ENCODE measurements at regions not wholly inside any gene's neighbourhood (a gene's known extent, or its start where the extent isn't known, plus 50 kb on each side); places are given as distances from the start of the nearest gene placed in this dataset.

GRCh38 chr4:104128850-104129213 lies 365.9 kb downstream of the CXXC4 start:
- intact Hi-C loops (cut with DNase I; ENCODE audit: low total_unique reads): no loop called here
- Histone ChIP-seq H3K27me3 (no peaks in the 10 kb centered on the region), H3K27ac (no peak overlapping the region), H3K9me3 (no peaks in the 10 kb centered on the region), H3K4me3 (no peak overlapping the region), H3K4me1 (peaks cover 0 to 10% (median 1%) of the 10 kb centered on the region in 4 donors), H3K36me3 (no peaks in the 10 kb centered on the region)
- TF ChIP-seq EP300 (IDR thresholded peaks at IDR 0.05; ENCODE audit: low read depth): no peak
- TF ChIP-seq CTCF (IDR thresholded peaks at IDR 0.05): no peak
- no peak for TF ChIP-seq POLR2AphosphoS5 (IDR thresholded peaks at IDR 0.05)
- no peak for TF ChIP-seq POLR2A (IDR thresholded peaks at IDR 0.05)
- DNase-seq: no peak
- in situ Hi-C loops (cut with MboI; ENCODE audit: low pct_ligation_motif_present in 1 of 4, low pct_unique_long_range_greater_than_20kb in 1 of 4, low sequenced_read_pairs in 3 of 4): no loop called here

GRCh38 chr4:104128031-104128849 lies 366.5 kb downstream of the CXXC4 start:
- 25 to 26% methylated on average over 1 of the region's 1 CpG for WGBS, 2 donors (ENCODE audit: low coverage in 1 of 2)
- no peaks in the 10 kb centered on the region for H3K36me3 ChIP-seq
- intact Hi-C loops (cut with DNase I; ENCODE audit: low total_unique reads) (no loop called here), in situ Hi-C loops (cut with MboI; ENCODE audit: low pct_ligation_motif_present in 1 of 4, low pct_unique_long_range_greater_than_20kb in 1 of 4, low sequenced_read_pairs in 3 of 4) (no loop called here)
- H3K27ac ChIP-seq: peak overlapping the region in 1 of 4 donors; percentile 12
- TF ChIP-seq POLR2AphosphoS5 (IDR thresholded peaks at IDR 0.05) (no peak), POLR2A (IDR thresholded peaks at IDR 0.05) (no peak), EP300 (IDR thresholded peaks at IDR 0.05; ENCODE audit: low read depth) (no peak)
- no peaks in the 10 kb centered on the region for H3K9me3 ChIP-seq
- DNase-seq: no peak
- H3K4me3 ChIP-seq: no peak overlapping the region
- H3K4me1 ChIP-seq: peaks cover 0 to 10% (median 1%) of the 10 kb centered on the region in 4 donors
- H3K27me3 ChIP-seq: no peaks in the 10 kb centered on the region

- H3K27me3 ChIP-seq: no peaks in the 10 kb centered on the region
- H3K4me1 ChIP-seq: peaks cover 0 to 4% (median 0%) of the 10 kb centered on the region in 4 donors
- DNase-seq: no peak
- H3K36me3 ChIP-seq: no peaks in the 10 kb centered on the region
- in situ Hi-C loops (cut with MboI; ENCODE audit: low pct_ligation_motif_present in 1 of 4, low pct_unique_long_range_greater_than_20kb in 1 of 4, low sequenced_read_pairs in 3 of 4) (no loop called here), intact Hi-C loops (cut with DNase I; ENCODE audit: low total_unique reads) (no loop called here)
- 66 to 91% methylated on average over 4 of the region's 4 CpGs for WGBS, 2 donors (ENCODE audit: low coverage in 1 of 2)
- H3K4me3 ChIP-seq: no peak overlapping the region
- TF ChIP-seq CTCF (IDR thresholded peaks at IDR 0.05) (no peak), POLR2A (IDR thresholded peaks at IDR 0.05) (no peak), EP300 (IDR thresholded peaks at IDR 0.05; ENCODE audit: low read depth) (no peak), POLR2AphosphoS5 (IDR thresholded peaks at IDR 0.05) (no peak)
- H3K9me3 ChIP-seq: no peaks in the 10 kb centered on the region
- no peak overlapping the region for H3K27ac ChIP-seq
Observed at GRCh38 chr4:104123021-104123420, 371.7 kb downstream of the CXXC4 start.

- Histone ChIP-seq H3K36me3 (no peaks in the 10 kb centered on the region), H3K27me3 (no peaks in the 10 kb centered on the region), H3K9me3 (no peaks in the 10 kb centered on the region), H3K4me1 (no peaks in the 10 kb centered on the region), H3K4me3 (no peak overlapping the region), H3K27ac (no peak overlapping the region)
- intact Hi-C loops (cut with DNase I; ENCODE audit: low total_unique reads): no loop called here
- in situ Hi-C loops (cut with MboI; ENCODE audit: low pct_ligation_motif_present in 1 of 4, low pct_unique_long_range_greater_than_20kb in 1 of 4, low sequenced_read_pairs in 3 of 4): no loop called here
- no peak for TF ChIP-seq POLR2A (IDR thresholded peaks at IDR 0.05)
- TF ChIP-seq EP300 (IDR thresholded peaks at IDR 0.05; ENCODE audit: low read depth): no peak
- TF ChIP-seq CTCF (IDR thresholded peaks at IDR 0.05): no peak
- TF ChIP-seq POLR2AphosphoS5 (IDR thresholded peaks at IDR 0.05): no peak
- no peak for DNase-seq
- WGBS, 2 donors (ENCODE audit: low coverage in 1 of 2): 36 to 50% methylated on average over 1 of the region's 1 CpG
Observed at GRCh38 chr4:104117776-104118175, 376.9 kb downstream of the CXXC4 start.

Data from transverse colon (tissue), 4 donors.